NAMALWA (cell line): ENCODE measurements at regions not wholly inside any gene's neighbourhood (a gene's known extent, or its start where the extent isn't known, plus 50 kb on each side); places are given as distances from the start of the nearest gene placed in this dataset.
A peak's percentile ranks its signal among the peaks of the same experiment; 100 is the strongest.

Experiments
- DNase-seq: peaks from one replicate; pipeline ENCODE4 v3.0.0-alpha.2; 2015; ENCODE audit warnings: low spot score

- no peak for DNase-seq
These were observed 311.8 kb downstream of the TOX3 start for GRCh38 chr16:52235186-52235585.

- no peak for DNase-seq
These were observed 312.3 kb downstream of the TOX3 start for GRCh38 chr16:52234626-52235025.

- no peak for DNase-seq
These were observed 317.5 kb downstream of the TOX3 start for GRCh38 chr16:52229471-52229870.

- no peak for DNase-seq
These were observed 319.1 kb downstream of the TOX3 start for GRCh38 chr16:52227851-52228250.

- DNase-seq, result no peak
These were observed 334.1 kb downstream of the TOX3 start for GRCh38 chr16:52212841-52213240.

- no peak for DNase-seq
These were observed 337.7 kb downstream of the TOX3 start for GRCh38 chr16:52209227-52209626.

GRCh38 chr16:52203096-52203495 is 343.8 kb downstream of the TOX3 start:
- no peak for DNase-seq

- no peak for DNase-seq
These were observed 353.5 kb downstream of the TOX3 start for GRCh38 chr16:52193441-52193840.

- peak; percentile 66 for DNase-seq
These were observed 355.3 kb downstream of the TOX3 start for GRCh38 chr16:52191531-52192134.

- DNase-seq, result no peak
These were observed 362.6 kb downstream of the TOX3 start for GRCh38 chr16:52184336-52184735.

GRCh38 chr16:52182840-52183239 is 364.1 kb downstream of the TOX3 start:
- no peak for DNase-seq

GRCh38 chr16:52174168-52174567 is 372.8 kb downstream of the TOX3 start:
- no peak for DNase-seq

- DNase-seq, result no peak
These were observed 375.5 kb downstream of the TOX3 start for GRCh38 chr16:52171481-52171880.

- DNase-seq, result no peak
These were observed 379.6 kb downstream of the TOX3 start for GRCh38 chr16:52167328-52167727.

- no peak for DNase-seq
These were observed 381.0 kb downstream of the TOX3 start for GRCh38 chr16:52165961-52166360.

GRCh38 chr16:52149003-52149402 is 397.9 kb downstream of the TOX3 start:
- DNase-seq, result no peak

GRCh38 chr16:52141871-52142270 is 405.1 kb downstream of the TOX3 start:
- no peak for DNase-seq

GRCh38 chr16:52128361-52128760 is 418.6 kb downstream of the TOX3 start:
- DNase-seq, result no peak

GRCh38 chr16:52123842-52124241 is 423.1 kb downstream of the TOX3 start:
- DNase-seq, result no peak

- no peak for DNase-seq
These were observed 423.7 kb downstream of the TOX3 start for GRCh38 chr16:52123061-52123839.

GRCh38 chr16:52117171-52117570 is 429.8 kb downstream of the TOX3 start:
- DNase-seq, result no peak

GRCh38 chr16:52114379-52114778 is 432.6 kb downstream of the TOX3 start:
- no peak for DNase-seq

GRCh38 chr16:52113533-52114183 is 433.3 kb downstream of the TOX3 start:
- no peak for DNase-seq
